ENCODE measurements at regions not wholly inside any gene's neighbourhood (a gene's known extent, or its start where the extent isn't known, plus 50 kb on each side); places are given as distances from the start of the nearest gene placed in this dataset.
A peak's percentile ranks its signal among the peaks of the same experiment; 100 is the strongest.

DNA sequence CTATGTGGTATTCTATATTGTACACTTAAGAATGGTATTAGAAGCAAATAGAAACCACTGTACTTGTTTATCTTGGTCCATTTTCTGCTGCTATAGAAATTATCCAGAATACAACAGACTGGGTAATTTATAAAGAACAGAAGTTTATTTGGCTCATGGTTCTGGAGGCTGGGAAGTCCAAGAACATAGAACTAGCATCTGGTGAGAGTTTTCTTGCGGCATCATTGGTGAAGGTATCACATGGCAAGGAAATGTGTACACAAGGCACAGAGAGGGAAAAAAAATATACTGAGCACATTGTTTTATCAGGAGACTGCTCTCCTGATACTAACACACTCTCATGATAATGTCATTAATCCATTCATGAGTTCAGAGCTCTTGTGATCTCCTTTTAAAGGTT lies 130.3 kb upstream of the STXBP6 start:
- no peaks in the 10 kb centered on the region for H3K4me1 ChIP-seq (ENCODE audit: insufficient read depth, low read length)
- H3K9ac ChIP-seq (ENCODE audit: low read depth, low read length): no peak overlapping the region
- H3K9me3 ChIP-seq (ENCODE audit: control insufficient read depth, insufficient read depth, low read length): no peaks in the 10 kb centered on the region; the same call in 1 of the 2 replicates
- H3K36me3 ChIP-seq (ENCODE audit: insufficient read depth, low read length): no peaks in the 10 kb centered on the region

GRCh38 chr14:25178255-25178654 lies 128.3 kb upstream of the STXBP6 start:
- H3K9me3 ChIP-seq (ENCODE audit: control insufficient read depth, insufficient read depth, low read length): no peaks in the 10 kb centered on the region; the same call in 1 of the 2 replicates
- H3K4me1 ChIP-seq (ENCODE audit: insufficient read depth, low read length): no peaks in the 10 kb centered on the region
- no peak overlapping the region for H3K9ac ChIP-seq (ENCODE audit: low read depth, low read length)
- no peaks in the 10 kb centered on the region for H3K36me3 ChIP-seq (ENCODE audit: insufficient read depth, low read length)

DNA sequence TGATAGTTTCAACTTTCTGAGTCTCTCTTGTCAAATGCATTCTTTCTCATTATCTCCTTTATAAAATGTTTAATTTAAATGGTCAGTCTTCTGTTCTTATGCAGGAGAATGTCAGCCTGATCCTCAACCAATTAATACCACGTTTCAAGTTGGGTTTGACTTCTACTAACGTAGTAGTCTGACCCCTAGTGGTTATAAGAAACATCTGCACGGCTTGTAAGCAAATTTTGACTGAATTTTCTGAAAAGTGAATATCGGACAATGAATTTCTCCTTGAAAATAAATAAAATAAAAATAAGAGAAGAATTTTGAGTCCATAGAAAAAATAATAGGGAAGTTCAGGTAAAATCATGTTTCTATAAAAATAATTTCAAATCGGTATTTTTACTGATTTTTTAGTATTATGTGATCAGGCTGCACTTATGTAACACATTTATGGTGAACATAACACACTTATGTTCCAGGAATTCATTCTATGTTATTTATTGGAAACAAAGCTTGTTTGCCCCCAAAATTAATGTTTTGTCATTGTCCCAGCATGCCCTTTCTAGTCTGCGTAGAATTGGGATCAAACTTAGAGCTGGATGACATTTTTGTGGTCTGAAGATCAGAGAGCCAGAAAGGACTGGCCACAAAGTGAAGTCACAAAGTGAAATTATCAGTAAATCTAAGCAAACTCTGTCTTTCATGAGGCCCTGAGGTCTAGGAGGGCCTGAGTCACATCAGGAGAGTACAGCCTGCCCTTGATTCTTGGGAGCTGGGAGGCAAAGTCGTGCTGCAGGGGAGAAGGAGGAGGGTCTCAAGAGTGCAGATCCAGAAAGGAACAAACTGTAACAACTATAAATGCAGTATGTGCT lies 101.2 kb upstream of the STXBP6 start:
- peaks cover 7% of the 10 kb centered on the region; the same call in 1 of the 2 replicates for H3K4me1 ChIP-seq (ENCODE audit: insufficient read depth, low read length)
- H3K9ac ChIP-seq (ENCODE audit: low read depth, low read length): no peak overlapping the region
- no peaks in the 10 kb centered on the region for H3K36me3 ChIP-seq (ENCODE audit: insufficient read depth, low read length)
- H3K9me3 ChIP-seq (ENCODE audit: control insufficient read depth, insufficient read depth, low read length): no peaks in the 10 kb centered on the region

- Histone ChIP-seq H3K9ac (ENCODE audit: low read depth, low read length) (no peak overlapping the region), H3K4me1 (ENCODE audit: insufficient read depth, low read length) (peaks cover 7% of the 10 kb centered on the region; the same call in 1 of the 2 replicates), H3K9me3 (ENCODE audit: control insufficient read depth, insufficient read depth, low read length) (no peaks in the 10 kb centered on the region), H3K36me3 (ENCODE audit: insufficient read depth, low read length) (no peaks in the 10 kb centered on the region)
Observed at GRCh38 chr14:25150401-25150800, 100.5 kb upstream of the STXBP6 start.

GRCh38 chr14:25140411-25140810 lies 90.5 kb upstream of the STXBP6 start:
- Histone ChIP-seq H3K36me3 (ENCODE audit: insufficient read depth, low read length) (no peaks in the 10 kb centered on the region), H3K9ac (ENCODE audit: low read depth, low read length) (no peak overlapping the region), H3K9me3 (ENCODE audit: control insufficient read depth, insufficient read depth, low read length) (no peaks in the 10 kb centered on the region), H3K4me1 (ENCODE audit: insufficient read depth, low read length) (no peaks in the 10 kb centered on the region)

GRCh38 chr14:25136811-25137210 lies 86.9 kb upstream of the STXBP6 start:
- no peaks in the 10 kb centered on the region for H3K36me3 ChIP-seq (ENCODE audit: insufficient read depth, low read length)
- no peaks in the 10 kb centered on the region for H3K9me3 ChIP-seq (ENCODE audit: control insufficient read depth, insufficient read depth, low read length)
- H3K4me1 ChIP-seq (ENCODE audit: insufficient read depth, low read length): no peaks in the 10 kb centered on the region
- no peak overlapping the region for H3K9ac ChIP-seq (ENCODE audit: low read depth, low read length)

DNA sequence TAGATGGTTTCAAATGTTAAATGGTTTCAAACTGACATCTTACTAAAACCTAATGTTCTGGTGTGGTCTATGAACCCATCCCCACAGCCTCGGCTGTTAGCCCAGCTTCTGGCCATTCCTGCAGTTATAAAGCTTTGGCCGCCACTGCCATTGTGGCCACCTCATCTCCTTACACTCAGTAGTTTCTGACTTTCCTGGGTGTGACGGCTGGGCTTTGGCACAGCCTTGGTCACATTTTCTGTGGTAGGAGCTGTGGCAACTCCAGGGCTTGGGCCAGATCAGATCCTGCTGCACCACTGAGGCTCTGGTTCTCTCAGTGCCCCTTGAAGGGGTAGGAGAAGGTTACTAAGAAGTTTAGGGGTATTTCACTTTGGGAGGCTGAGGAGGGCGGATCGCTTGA lies 84.2 kb upstream of the STXBP6 start:
- no peaks in the 10 kb centered on the region for H3K36me3 ChIP-seq (ENCODE audit: insufficient read depth, low read length)

DNA sequence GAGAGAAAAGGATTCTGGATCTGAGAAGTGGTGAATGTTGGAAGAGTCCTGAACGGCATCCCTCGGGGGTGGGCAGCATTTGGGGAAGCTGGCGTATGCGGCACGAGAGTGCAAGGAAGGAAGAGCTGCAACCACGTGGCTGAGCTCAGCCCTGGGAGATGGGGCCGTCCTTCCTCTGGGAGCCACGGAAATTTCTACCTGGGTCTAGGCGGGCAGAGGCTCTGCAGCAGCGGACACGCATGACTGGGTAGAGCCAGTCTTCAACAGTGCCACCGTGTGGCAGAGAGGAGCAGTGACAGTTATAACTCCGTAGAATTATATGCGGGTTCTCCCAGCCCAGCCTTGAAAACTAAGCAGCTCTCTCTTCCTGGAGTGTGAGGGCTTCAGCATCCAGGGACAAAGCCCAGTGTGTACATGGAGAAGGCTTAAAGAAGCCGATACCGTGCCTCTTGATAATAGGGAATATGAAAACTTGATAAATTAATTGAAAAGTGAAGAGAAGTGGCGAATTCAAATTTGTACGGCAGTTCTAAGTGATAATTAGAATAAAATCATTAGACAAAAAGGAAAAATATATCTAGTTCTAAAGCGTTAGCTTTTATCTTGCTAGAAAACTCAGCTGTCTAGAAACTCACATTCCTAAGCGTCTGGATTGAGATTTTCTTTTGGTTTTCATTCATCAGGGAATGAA lies 82.9 kb upstream of the STXBP6 start:
- no peaks in the 10 kb centered on the region for H3K4me1 ChIP-seq (ENCODE audit: insufficient read depth, low read length)
- no peaks in the 10 kb centered on the region for H3K9me3 ChIP-seq (ENCODE audit: control insufficient read depth, insufficient read depth, low read length)
- H3K36me3 ChIP-seq (ENCODE audit: insufficient read depth, low read length): no peaks in the 10 kb centered on the region
- H3K9ac ChIP-seq (ENCODE audit: low read depth, low read length): peak overlapping the region; percentile 31; the same call in 1 of the 2 replicates

More for the DNA sequence above, 84.2 kb upstream of the STXBP6 start:
- Histone ChIP-seq H3K4me1 (ENCODE audit: insufficient read depth, low read length) (no peaks in the 10 kb centered on the region), H3K9me3 (ENCODE audit: control insufficient read depth, insufficient read depth, low read length) (no peaks in the 10 kb centered on the region), H3K9ac (ENCODE audit: low read depth, low read length) (no peak overlapping the region)

GRCh38 chr14:25132094-25132493 lies 82.1 kb upstream of the STXBP6 start:
- Histone ChIP-seq H3K36me3 (ENCODE audit: insufficient read depth, low read length) (no peaks in the 10 kb centered on the region), H3K9ac (ENCODE audit: low read depth, low read length) (0 out of 2 replicates have a peak overlapping the region, but pooled peaks have one; percentile 31), H3K9me3 (ENCODE audit: control insufficient read depth, insufficient read depth, low read length) (no peaks in the 10 kb centered on the region), H3K4me1 (ENCODE audit: insufficient read depth, low read length) (no peaks in the 10 kb centered on the region)

DNA sequence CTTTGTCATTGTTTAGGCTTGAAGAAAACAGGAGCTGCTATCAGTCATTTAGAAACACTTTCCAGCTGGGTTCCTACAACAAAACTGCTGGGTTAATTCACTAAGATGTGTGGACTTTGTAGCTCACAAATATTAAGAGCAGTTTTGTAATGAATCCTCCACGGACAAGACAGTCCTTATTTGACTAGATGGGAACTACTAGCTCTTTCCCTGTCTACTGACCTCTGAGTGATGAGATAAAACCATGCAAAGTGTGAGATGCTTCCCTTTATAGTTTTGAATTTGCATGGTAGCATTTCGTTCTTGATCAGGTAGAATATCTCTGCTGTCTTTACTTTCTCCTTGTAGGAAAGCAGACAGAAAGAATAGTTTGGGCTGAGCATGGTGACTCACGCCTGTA lies 72.9 kb upstream of the STXBP6 start:
- Histone ChIP-seq H3K4me1 (ENCODE audit: insufficient read depth, low read length) (0 out of 2 replicates have a peak, but pooled peaks cover 5% of the 10 kb centered on the region), H3K9me3 (ENCODE audit: control insufficient read depth, insufficient read depth, low read length) (no peaks in the 10 kb centered on the region), H3K36me3 (ENCODE audit: insufficient read depth, low read length) (no peaks in the 10 kb centered on the region), H3K9ac (ENCODE audit: low read depth, low read length) (no peak overlapping the region)

DNA sequence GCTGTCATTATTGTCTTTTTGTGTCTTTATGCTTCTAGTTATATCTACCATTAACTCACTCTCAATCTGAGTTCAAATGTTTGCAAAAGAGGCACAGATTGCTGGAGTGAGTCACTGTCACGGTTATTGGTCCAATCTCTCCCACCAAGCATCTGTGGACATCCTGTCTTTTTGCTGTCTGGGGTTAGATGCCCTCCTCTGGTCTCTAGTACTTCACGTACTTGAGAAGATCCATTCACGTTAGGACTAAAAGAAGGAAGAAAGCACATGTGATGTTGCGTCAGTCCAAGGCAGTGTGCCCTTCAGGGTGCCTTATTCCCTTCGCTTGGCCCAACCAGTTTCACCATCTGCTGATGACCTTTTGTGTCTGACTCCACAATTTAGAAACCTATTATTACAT lies 72.3 kb upstream of the STXBP6 start:
- no peaks in the 10 kb centered on the region for H3K9me3 ChIP-seq (ENCODE audit: control insufficient read depth, insufficient read depth, low read length)
- no peaks in the 10 kb centered on the region for H3K36me3 ChIP-seq (ENCODE audit: insufficient read depth, low read length)
- 0 out of 2 replicates have a peak, but pooled peaks cover 5% of the 10 kb centered on the region for H3K4me1 ChIP-seq (ENCODE audit: insufficient read depth, low read length)
- H3K9ac ChIP-seq (ENCODE audit: low read depth, low read length): no peak overlapping the region

GRCh38 chr14:25121337-25122129 lies 71.6 kb upstream of the STXBP6 start:
- no peaks in the 10 kb centered on the region for H3K36me3 ChIP-seq (ENCODE audit: insufficient read depth, low read length)
- H3K9ac ChIP-seq (ENCODE audit: low read depth, low read length): no peak overlapping the region
- 0 out of 2 replicates have a peak, but pooled peaks cover 5% of the 10 kb centered on the region for H3K4me1 ChIP-seq (ENCODE audit: insufficient read depth, low read length)
- H3K9me3 ChIP-seq (ENCODE audit: control insufficient read depth, insufficient read depth, low read length): no peaks in the 10 kb centered on the region

DNA sequence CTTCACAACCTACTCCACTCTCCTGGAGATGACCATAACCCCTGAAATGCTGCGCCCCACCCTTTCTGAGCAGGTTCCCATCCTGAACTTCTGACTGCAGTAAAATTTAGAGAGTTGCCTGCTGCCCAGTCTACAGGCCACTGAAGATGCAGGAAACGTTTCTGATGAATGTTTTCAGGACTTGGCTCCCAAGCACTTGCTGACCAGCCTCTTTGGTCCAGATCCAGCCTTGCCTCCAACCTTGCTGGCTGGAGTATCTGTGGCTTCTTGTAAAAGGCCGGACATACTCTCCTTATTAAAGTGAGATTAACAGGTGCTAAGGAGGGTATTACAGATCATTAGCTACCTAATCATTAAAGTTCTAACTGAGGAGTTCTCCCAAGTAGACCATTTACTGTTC lies 70.3 kb upstream of the STXBP6 start:
- Histone ChIP-seq H3K4me1 (ENCODE audit: insufficient read depth, low read length) (0 out of 2 replicates have a peak, but pooled peaks cover 5% of the 10 kb centered on the region), H3K9ac (ENCODE audit: low read depth, low read length) (no peak overlapping the region), H3K36me3 (ENCODE audit: insufficient read depth, low read length) (no peaks in the 10 kb centered on the region)

DNA sequence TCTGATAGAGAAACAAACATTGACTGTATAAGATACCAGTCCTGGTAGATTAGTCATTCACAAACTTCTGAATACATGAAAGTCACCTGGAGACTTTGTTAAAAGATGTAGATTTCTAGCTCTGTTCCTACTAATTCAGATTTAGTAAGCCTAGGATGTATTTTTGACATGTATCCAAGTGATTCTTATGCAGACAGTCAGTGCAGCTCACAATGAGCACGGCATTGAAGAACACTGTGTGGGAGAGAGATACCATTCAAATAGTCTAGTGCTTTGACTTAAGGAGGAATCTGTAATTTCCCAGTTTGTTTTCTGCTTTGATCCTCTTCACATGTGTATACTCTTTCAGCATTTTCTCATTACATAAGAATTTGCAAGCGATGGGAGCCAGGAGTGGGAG lies 68.7 kb upstream of the STXBP6 start:
- Histone ChIP-seq H3K9ac (ENCODE audit: low read depth, low read length) (no peak overlapping the region), H3K4me1 (ENCODE audit: insufficient read depth, low read length) (0 out of 2 replicates have a peak, but pooled peaks cover 5% of the 10 kb centered on the region), H3K36me3 (ENCODE audit: insufficient read depth, low read length) (no peaks in the 10 kb centered on the region), H3K9me3 (ENCODE audit: control insufficient read depth, insufficient read depth, low read length) (no peaks in the 10 kb centered on the region)

More for the DNA sequence above, 70.3 kb upstream of the STXBP6 start:
- no peaks in the 10 kb centered on the region for H3K9me3 ChIP-seq (ENCODE audit: control insufficient read depth, insufficient read depth, low read length)

All from ES-I3 (cell line).